22Rv1 (cell line): ENCODE measurements at regions not wholly inside any gene's neighbourhood (a gene's known extent, or its start where the extent isn't known, plus 50 kb on each side); places are given as distances from the start of the nearest gene placed in this dataset.

Experiments used
- CTCF ChIP-seq: fragments of 450-650 bp; IDR thresholded peaks from 2 replicates; pipeline ENCODE4 v1.5.1; 2017; ENCODE audit warnings: mild to moderate bottlenecking
- ZFX ChIP-seq: fragments of 450-650 bp; IDR thresholded peaks from 2 replicates; pipeline ENCODE4 v1.6.1; 2017; ENCODE audit warnings: antibody characterized with exemption, borderline replicate concordance

- TF ChIP-seq CTCF (no peak), ZFX (no peak)
Observed at GRCh38 chr2:188122985-188123384, 168.7 kb upstream of the GULP1 start.
